Thyroid gland (tissue), 4 donors: ENCODE measurements at regions not wholly inside any gene's neighbourhood (a gene's known extent, or its start where the extent isn't known, plus 50 kb on each side); places are given as distances from the start of the nearest gene placed in this dataset.
"Not testable (repeated sequence)": the region's sequence is repeated elsewhere in the genome, so short reads cannot be mapped to it uniquely, and the experiment has no call there.

Source experiments
- DNase-seq, 2 donors: peaks; one replicate each; pipeline ENCODE4 v3.0.0-alpha.2; 2019
- H3K27ac ChIP-seq, 3 donors: fragments of 200-600 bp; sonication (generic); 1 replicate in 2 of 3; 2 replicates in 1 of 3; pipeline ENCODE4 v1.5.1; 2016 to 2019; ENCODE audit warnings: mild to moderate bottlenecking in 1 of 3, moderate library complexity in 1 of 3
- H3K27me3 ChIP-seq: fragments of 200-600 bp; sonication (generic); one replicate; pipeline ENCODE4 v1.5.1; 2019
- H3K36me3 ChIP-seq, 2 donors: fragments of 200-600 bp; sonication (generic); one replicate each; pipeline ENCODE4 v1.5.1; 2016 to 2019
- H3K4me1 ChIP-seq, 2 donors: fragments of 200-600 bp; sonication (generic); one replicate each; pipeline ENCODE4 v1.5.1; 2017 to 2019
- H3K4me3 ChIP-seq, 3 donors: fragments of 200-600 bp; sonication (generic); replicated peaks in 1 of 3; 1 replicate in 2 of 3; 2 replicates in 1 of 3; pipeline ENCODE4 v1.5.1; 2016; ENCODE audit warnings: mild to moderate bottlenecking in 1 of 3
- H3K9me3 ChIP-seq: fragments of 200-600 bp; sonication (generic); one replicate; pipeline ENCODE4 v1.5.1; 2017
- CTCF ChIP-seq, 6 experiments: fragments of 200-600 bp in 3 of 6; fragments of 450-650 bp in 3 of 6; sonication (generic) in 3 of 6; IDR thresholded peaks; one replicate each; pipeline ENCODE4 v1.5.1; 2016 to 2019; ENCODE audit warnings: antibody characterized with exemption in 6 of 6, mild to moderate bottlenecking in 2 of 6, inconsistent platforms in 1 of 6, moderate library complexity in 1 of 6
- POLR2A ChIP-seq, 2 donors: fragments of 450-650 bp; IDR thresholded peaks; one replicate each; pipeline ENCODE4 v1.6.1; 2017; ENCODE audit warnings: antibody characterized with exemption in 2 of 2, mild to moderate bottlenecking in 2 of 2, moderate library complexity in 1 of 2
- WGBS, 2 donors: methylation state at CpG; one replicate each; pipeline ENCODE4 v1.1.5; 2017; 5-methylcytosine and 5-hydroxymethylcytosine counted together
- intact Hi-C: fragments of 100-400 bp; cut with DNase I; formaldehyde crosslinking; loops from one replicate; pipeline ENCODE4 v1.15.1; 2023

- TF ChIP-seq CTCF (IDR thresholded peaks at IDR 0.05) = no peak
- TF ChIP-seq POLR2A (IDR thresholded peaks at IDR 0.05) = no peak
- H3K9me3 ChIP-seq = no peaks in the 10 kb centered on the region
- DNase-seq = no peak
- H3K4me3 ChIP-seq = no peak overlapping the region
- no peaks in the 10 kb centered on the region for H3K4me1 ChIP-seq
- H3K27ac ChIP-seq = no peak overlapping the region
- 74 to 76% methylated on average over 3 of the region's 3 CpGs for WGBS, 2 donors
- intact Hi-C loops = no loop called here
- H3K27me3 ChIP-seq = no peaks in the 10 kb centered on the region
- no peaks in the 10 kb centered on the region for H3K36me3 ChIP-seq
Observed at GRCh38 chr17:34478244-34478643, 101.1 kb upstream of the TMEM132E start.

GRCh38 chr17:34475296-34475695 lies 104.1 kb upstream of the TMEM132E start:
- 76 to 87% methylated on average over 4 of the region's 4 CpGs for WGBS, 2 donors
- intact Hi-C loops = no loop called here

GRCh38 chr17:34474706-34475105 lies 104.7 kb upstream of the TMEM132E start:
- TF ChIP-seq POLR2A (IDR thresholded peaks at IDR 0.05) (no peak), CTCF (IDR thresholded peaks at IDR 0.05) (no peak)
- no peak overlapping the region for H3K4me3 ChIP-seq
- H3K27ac ChIP-seq = no peak overlapping the region
- 37 to 50% methylated on average over 1 to 2 of the region's 2 CpGs for WGBS, 2 donors
- H3K4me1 ChIP-seq = no peaks in the 10 kb centered on the region
- H3K36me3 ChIP-seq = no peaks in the 10 kb centered on the region
- no peaks in the 10 kb centered on the region for H3K27me3 ChIP-seq
- DNase-seq = no peak
- intact Hi-C loops = no loop called here
- H3K9me3 ChIP-seq = no peaks in the 10 kb centered on the region

More at GRCh38 chr17:34475296-34475695, 104.1 kb upstream of the TMEM132E start:
- DNase-seq = no peak
- Histone ChIP-seq H3K36me3 (no peaks in the 10 kb centered on the region), H3K9me3 (no peaks in the 10 kb centered on the region), H3K4me1 (no peaks in the 10 kb centered on the region), H3K4me3 (no peak overlapping the region), H3K27ac (no peak overlapping the region), H3K27me3 (no peaks in the 10 kb centered on the region)
- no peak for TF ChIP-seq POLR2A (IDR thresholded peaks at IDR 0.05)
- no peak for TF ChIP-seq CTCF (IDR thresholded peaks at IDR 0.05)

- intact Hi-C loops = no loop called here
- Histone ChIP-seq H3K27ac (no peak overlapping the region), H3K9me3 (no peaks in the 10 kb centered on the region), H3K27me3 (no peaks in the 10 kb centered on the region), H3K4me3 (no peak overlapping the region), H3K4me1 (no peaks in the 10 kb centered on the region), H3K36me3 (no peaks in the 10 kb centered on the region)
- no peak for DNase-seq
- TF ChIP-seq CTCF (IDR thresholded peaks at IDR 0.05) = no peak
- no peak for TF ChIP-seq POLR2A (IDR thresholded peaks at IDR 0.05)
- 74 to 78% methylated on average over 1 of the region's 1 CpG for WGBS, 2 donors
Observed at GRCh38 chr17:34472363-34472762, 107.0 kb upstream of the TMEM132E start.

GRCh38 chr17:34471278-34471677 lies 108.1 kb upstream of the TMEM132E start:
- intact Hi-C loops, H3K27ac ChIP-seq, DNase-seq, H3K9me3 ChIP-seq, H3K4me1 ChIP-seq, H3K4me3 ChIP-seq, H3K36me3 ChIP-seq, H3K27me3 ChIP-seq: not testable (repeated sequence)
- WGBS, 2 donors = 47 to 57% methylated on average over 4 of the region's 4 CpGs

GRCh38 chr17:34465789-34466188 lies 102.8 kb upstream of the CCL1 start:
- no peak for DNase-seq
- Histone ChIP-seq H3K4me1 (no peaks in the 10 kb centered on the region), H3K4me3 (no peak overlapping the region), H3K27ac (no peak overlapping the region), H3K36me3 (no peaks in the 10 kb centered on the region), H3K27me3 (no peaks in the 10 kb centered on the region), H3K9me3 (no peaks in the 10 kb centered on the region)
- 72 to 75% methylated on average over 8 of the region's 8 CpGs for WGBS, 2 donors
- intact Hi-C loops = no loop called here
- TF ChIP-seq CTCF (IDR thresholded peaks at IDR 0.05) (no peak), POLR2A (IDR thresholded peaks at IDR 0.05) (no peak)
